A549 (cell line): ENCODE measurements at regions not wholly inside any gene's neighbourhood (a gene's known extent, or its start where the extent isn't known, plus 50 kb on each side); places are given as distances from the start of the nearest gene placed in this dataset.

ENCODE experiments used
- ATAC-seq, 2 experiments: fragments of 200-7000 bp in 1 of 2; fragments of >200 bp in 1 of 2; cut with Nextera tagmentation in 1 of 2; cut with Tn5 transposase in 1 of 2; 3 replicates each; pipeline versions ENCODE4 v1.8.0 to v1.9.1; 2018 to 2020; ENCODE audit warnings: mild to moderate bottlenecking in 1 of 2, moderate library complexity in 1 of 2
- CTCF ChIA-PET: fragments of 300-600 bp; sonication (Branson Sonifier 250); formaldehyde crosslinking; extraction: SDS; loops from one replicate; lab custom pipeline; 2021; ENCODE audit warnings: antibody characterized with exemption, inconsistent platforms; lab: Yijun Ruan, JAX
- POLR2A ChIA-PET: fragments of 350-600 bp; formaldehyde crosslinking; extraction: SDS; loops from one replicate; lab custom pipeline; 2021; ENCODE audit warnings: antibody characterized with exemption, inconsistent platforms; lab: Yijun Ruan, JAX
- DNase-seq, 2 experiments: peaks; one replicate each; pipeline versions ENCODE4 v3.0.0 to v3.0.0-alpha.2; 2011 to 2016; ENCODE audit warnings: low read depth in 1 of 2, low spot score in 1 of 2
- FAIRE-seq: peaks from 2 replicates; lab custom pipeline; 2011; peaks lifted over from hg19 to GRCh38; lab: Jason Lieb, UNC
- H3K27ac ChIP-seq, 2 experiments: fragments of >200 bp; sonication (Bioruptor Twin); formaldehyde crosslinking; 3 replicates each; pipeline ENCODE4 v1.5.1; 2016 to 2017
- H3K4me1 ChIP-seq: fragments of >200 bp; sonication (Bioruptor Twin); formaldehyde crosslinking; 3 replicates; pipeline ENCODE4 v1.6.1; 2016
- H3K4me2 ChIP-seq: fragments of >200 bp; sonication (Bioruptor Twin); formaldehyde crosslinking; 3 replicates; pipeline ENCODE4 v1.6.1; 2016
- H3K4me3 ChIP-seq: fragments of >200 bp; sonication (Bioruptor Twin); formaldehyde crosslinking; 3 replicates; pipeline ENCODE4 v1.5.1; 2016
- H3K9me3 ChIP-seq: fragments of >200 bp; sonication (Bioruptor Twin); formaldehyde crosslinking; 3 replicates; pipeline ENCODE4 v1.6.1; 2016
- ATOH8 ChIP-seq: fragments of 250-450 bp; sonication (Bioruptor Pico); IDR thresholded peaks from 2 replicates; pipeline ENCODE4 v1.5.0; 2020; ENCODE audit warnings: low read depth, mild to moderate bottlenecking, moderate library complexity
- CBX2 ChIP-seq: fragments of 200-600 bp; sonication (generic); IDR thresholded peaks from 2 replicates; pipeline ENCODE4 v1.6.1; 2016; ENCODE audit warnings: low read depth, mild to moderate bottlenecking, borderline replicate concordance
- CTCF ChIP-seq: fragments of >200 bp; sonication (Bioruptor Twin); formaldehyde crosslinking; IDR thresholded peaks from 3 replicates; pipeline ENCODE4 v1.5.1; 2016
- ESRRA ChIP-seq: fragments of 150-350 bp; IDR thresholded peaks from 2 replicates; pipeline ENCODE4 v1.6.1; 2014; ENCODE audit warnings: mild to moderate bottlenecking, low read length, borderline replicate concordance
- HEYL ChIP-seq: fragments of 250-450 bp; sonication (Bioruptor Pico); IDR thresholded peaks from 2 replicates; pipeline ENCODE4 v1.8.0; 2021; ENCODE audit warnings: mild to moderate bottlenecking, moderate library complexity
- HOXA7 ChIP-seq: fragments of 250-450 bp; sonication (Bioruptor Pico); IDR thresholded peaks from 2 replicates; pipeline ENCODE4 v1.5.0; 2020; ENCODE audit warnings: mild to moderate bottlenecking, moderate library complexity
- HOXB13 ChIP-seq: fragments of 250-450 bp; sonication (Bioruptor Pico); IDR thresholded peaks from 2 replicates; pipeline ENCODE4 v1.5.0; 2020; ENCODE audit warnings: low read depth, mild to moderate bottlenecking, moderate library complexity
- JUNB ChIP-seq: fragments of >200 bp; sonication (Bioruptor Twin); formaldehyde crosslinking; IDR thresholded peaks from 2 replicates; pipeline ENCODE4 v1.6.1; 2016
- KDM5A ChIP-seq: fragments of 200-600 bp; sonication (generic); IDR thresholded peaks from 2 replicates; pipeline ENCODE4 v1.6.1; 2016; ENCODE audit warnings: antibody characterized with exemption, mild to moderate bottlenecking
- MAX ChIP-seq: IDR thresholded peaks from 2 replicates; pipeline ENCODE4 v1.6.1; 2012
- MAZ ChIP-seq: fragments of 150-350 bp; IDR thresholded peaks from 2 replicates; pipeline ENCODE4 v1.6.1; 2014; ENCODE audit warnings: antibody characterized with exemption, low read depth, low read length, borderline replicate concordance
- MYC ChIP-seq: IDR thresholded peaks from 2 replicates; pipeline ENCODE4 v1.6.1; 2012; ENCODE audit warnings: mild to moderate bottlenecking, inconsistent platforms, low read length, improper control_type of control experiment, borderline replicate concordance
- NFE2L2 ChIP-seq: fragments of 150-350 bp; conservative IDR thresholded peaks from 2 replicates; pipeline ENCODE4 v1.6.1; 2014; ENCODE audit warnings: low read length
- NR3C1 ChIP-seq: fragments of >200 bp; sonication (Bioruptor Twin); formaldehyde crosslinking; IDR thresholded peaks from 3 replicates; pipeline ENCODE4 v1.6.1; 2017
- POLR2A ChIP-seq: IDR thresholded peaks from 2 replicates; pipeline ENCODE4 v1.6.1; 2012; ENCODE audit warnings: mild to moderate bottlenecking, low read length
- RARB ChIP-seq: fragments of 250-450 bp; sonication (Bioruptor Pico); IDR thresholded peaks from 2 replicates; pipeline ENCODE4 v1.8.0; 2021; ENCODE audit warnings: mild to moderate bottlenecking, moderate library complexity
- RCOR1 ChIP-seq: fragments of 150-350 bp; IDR thresholded peaks from 2 replicates; pipeline ENCODE4 v1.6.1; 2014; ENCODE audit warnings: antibody characterized with exemption, low read length, low read depth
- REST ChIP-seq: fragments of 200-600 bp; sonication (generic); IDR thresholded peaks from 2 replicates; pipeline ENCODE4 v1.6.1; 2016; ENCODE audit warnings: antibody characterized with exemption, mild to moderate bottlenecking, moderate library complexity
- SREBF2 ChIP-seq: fragments of 450-650 bp; IDR thresholded peaks from 2 replicates; pipeline ENCODE4 v1.6.1; 2014; ENCODE audit warnings: mild to moderate bottlenecking, moderate library complexity
- USF2 ChIP-seq: fragments of 450-650 bp; IDR thresholded peaks from 2 replicates; pipeline ENCODE4 v1.6.1; 2014; ENCODE audit warnings: antibody characterized with exemption
- ZC3H11A ChIP-seq: fragments of 450-650 bp; IDR thresholded peaks from 2 replicates; pipeline ENCODE4 v1.6.1; 2014; ENCODE audit warnings: antibody characterized with exemption, mild to moderate bottlenecking
- ZFP36 ChIP-seq: fragments of 450-650 bp; IDR thresholded peaks from 2 replicates; pipeline ENCODE4 v1.6.1; 2014; ENCODE audit warnings: borderline replicate concordance; ENCODE audit not compliant: partially characterized antibody
- WGBS: methylation state at CpG from one replicate; pipeline ENCODE4 v1.1.6; 2017; ENCODE audit errors: missing lambda C conversion rate; 5-methylcytosine and 5-hydroxymethylcytosine counted together
- TF ChIP-seq, protein P1 (sequence below): fragments of >200 bp; sonication (Bioruptor Twin); formaldehyde crosslinking; IDR thresholded peaks from 3 replicates; pipeline ENCODE4 v1.6.1; 2016

- Histone ChIP-seq H3K4me2 (no peak overlapping the region), H3K27ac (no peak overlapping the region), H3K4me1 (no peaks in the 10 kb centered on the region), H3K9me3 (no peaks in the 10 kb centered on the region), H3K4me3 (no peak overlapping the region)
- ChIA-PET POLR2A (no interaction called here), CTCF (no interaction called here)
- WGBS: 30% methylated on average over 3 of the region's 3 CpGs
- no peak for DNase-seq
- no peak for TF ChIP-seq MAX
- no peak for TF ChIP-seq MYC
- no peak for TF ChIP-seq HOXA7
- TF ChIP-seq RCOR1: no peak
- no peak for TF ChIP-seq POLR2A
- no peak for TF ChIP-seq NR3C1
- TF ChIP-seq USF2: no peak
- TF ChIP-seq JUNB: no peak
- TF ChIP-seq SREBF2: no peak
- TF ChIP-seq ZFP36: no peak
- no peak for ATAC-seq
- no peak for FAIRE-seq
Observed at GRCh38 chr10:1841759-1842158, 104.4 kb upstream of the ADARB2 start.

GRCh38 chr10:1829712-1830111, 92.4 kb upstream of the ADARB2 start:
- CTCF ChIA-PET: no interaction called here

GRCh38 chr10:1824928-1825327, 87.6 kb upstream of the ADARB2 start:
- CTCF ChIA-PET: no interaction called here
- 7% methylated on average over 3 of the region's 3 CpGs for WGBS
- H3K4me1 ChIP-seq: no peaks in the 10 kb centered on the region
- DNase-seq: no peak
- TF ChIP-seq JUNB (no peak), MAZ (no peak), ZC3H11A (no peak), USF2 (no peak), MYC (no peak), KDM5A (no peak), RARB (no peak)
- TF ChIP-seq, all 56 proteins: peak for 0
- POLR2A ChIA-PET: no interaction called here
- ATAC-seq (no peak), FAIRE-seq (no peak)
- Histone ChIP-seq H3K27ac (no peak overlapping the region), H3K9me3 (no peaks in the 10 kb centered on the region), H3K4me3 (no peak overlapping the region), H3K4me2 (no peak overlapping the region)

More at GRCh38 chr10:1829712-1830111, 92.4 kb upstream of the ADARB2 start:
- Histone ChIP-seq H3K4me1 (no peaks in the 10 kb centered on the region), H3K9me3 (no peaks in the 10 kb centered on the region), H3K4me3 (no peak overlapping the region), H3K27ac (no peak overlapping the region), H3K4me2 (no peak overlapping the region)
- 17% methylated on average over 5 of the region's 5 CpGs for WGBS
- FAIRE-seq: no peak
- no peak for TF ChIP-seq CTCF
- TF ChIP-seq HEYL: no peak
- TF ChIP-seq NFE2L2: no peak
- POLR2A ChIA-PET: no interaction called here
- no peak for ATAC-seq
- DNase-seq: no peak

- CTCF ChIA-PET: no interaction called here
- no peaks in the 10 kb centered on the region for H3K9me3 ChIP-seq
- DNase-seq (no peak), FAIRE-seq (no peak), ATAC-seq (no peak)
- POLR2A ChIA-PET: no interaction called here
- WGBS: 4% methylated on average over 1 of the region's 1 CpG
- no peak overlapping the region for H3K4me3 ChIP-seq
- no peaks in the 10 kb centered on the region for H3K4me1 ChIP-seq
- H3K4me2 ChIP-seq: no peak overlapping the region
- no peak overlapping the region for H3K27ac ChIP-seq
- TF ChIP-seq RCOR1 (no peak), HEYL (no peak), REST (no peak), ATOH8 (no peak), ESRRA (no peak), HOXB13 (CRISPR knock-in tag) (no peak), CBX2 (no peak)
- TF ChIP-seq, protein P1, sequence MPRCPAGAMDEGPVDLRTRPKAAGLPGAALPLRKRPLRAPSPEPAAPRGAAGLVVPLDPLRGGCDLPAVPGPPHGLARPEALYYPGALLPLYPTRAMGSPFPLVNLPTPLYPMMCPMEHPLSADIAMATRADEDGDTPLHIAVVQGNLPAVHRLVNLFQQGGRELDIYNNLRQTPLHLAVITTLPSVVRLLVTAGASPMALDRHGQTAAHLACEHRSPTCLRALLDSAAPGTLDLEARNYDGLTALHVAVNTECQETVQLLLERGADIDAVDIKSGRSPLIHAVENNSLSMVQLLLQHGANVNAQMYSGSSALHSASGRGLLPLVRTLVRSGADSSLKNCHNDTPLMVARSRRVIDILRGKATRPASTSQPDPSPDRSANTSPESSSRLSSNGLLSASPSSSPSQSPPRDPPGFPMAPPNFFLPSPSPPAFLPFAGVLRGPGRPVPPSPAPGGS: no peak
Observed at GRCh38 chr10:1814556-1814955, 77.2 kb upstream of the ADARB2 start.
